ENCODE measurements at regions not wholly inside any gene's neighbourhood (a gene's known extent, or its start where the extent isn't known, plus 50 kb on each side); places are given as distances from the start of the nearest gene placed in this dataset.
"Not testable (repeated sequence)": the region's sequence is repeated elsewhere in the genome, so short reads cannot be mapped to it uniquely, and the experiment has no call there.

DNA sequence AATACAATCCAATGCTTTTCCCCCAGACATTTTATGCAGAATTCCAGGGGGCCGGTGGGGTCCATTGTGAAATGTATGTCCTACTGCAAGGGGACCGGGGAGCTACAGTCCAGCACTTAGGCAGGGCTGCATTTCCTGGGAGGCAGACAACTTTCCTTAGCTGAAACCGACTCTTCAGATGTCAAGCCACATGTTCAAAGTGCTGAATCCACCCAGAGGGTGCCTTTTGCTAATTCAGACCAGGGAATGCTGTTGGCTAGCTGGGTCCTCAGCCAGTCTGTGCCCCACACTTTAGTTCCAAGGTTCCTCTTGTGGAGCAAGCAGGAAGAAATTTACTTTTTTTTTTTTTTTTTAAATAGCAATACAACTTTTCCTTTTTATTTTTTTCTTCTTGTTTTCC lies 219.5 kb upstream of the LRTM1 start:
- no peak for DNase-seq (ENCODE audit: extremely low spot score, unreplicated experiment)
- peaks cover 6% of the 10 kb centered on the region for H3K9me3 Mint-ChIP-seq (ENCODE audit: unreplicated experiment)
- H3K36me3 Mint-ChIP-seq (ENCODE audit: unreplicated experiment), result no peaks in the 10 kb centered on the region
- no peaks in the 10 kb centered on the region for H3K27me3 Mint-ChIP-seq (ENCODE audit: unreplicated experiment)
- TF ChIP-seq, protein P1, sequence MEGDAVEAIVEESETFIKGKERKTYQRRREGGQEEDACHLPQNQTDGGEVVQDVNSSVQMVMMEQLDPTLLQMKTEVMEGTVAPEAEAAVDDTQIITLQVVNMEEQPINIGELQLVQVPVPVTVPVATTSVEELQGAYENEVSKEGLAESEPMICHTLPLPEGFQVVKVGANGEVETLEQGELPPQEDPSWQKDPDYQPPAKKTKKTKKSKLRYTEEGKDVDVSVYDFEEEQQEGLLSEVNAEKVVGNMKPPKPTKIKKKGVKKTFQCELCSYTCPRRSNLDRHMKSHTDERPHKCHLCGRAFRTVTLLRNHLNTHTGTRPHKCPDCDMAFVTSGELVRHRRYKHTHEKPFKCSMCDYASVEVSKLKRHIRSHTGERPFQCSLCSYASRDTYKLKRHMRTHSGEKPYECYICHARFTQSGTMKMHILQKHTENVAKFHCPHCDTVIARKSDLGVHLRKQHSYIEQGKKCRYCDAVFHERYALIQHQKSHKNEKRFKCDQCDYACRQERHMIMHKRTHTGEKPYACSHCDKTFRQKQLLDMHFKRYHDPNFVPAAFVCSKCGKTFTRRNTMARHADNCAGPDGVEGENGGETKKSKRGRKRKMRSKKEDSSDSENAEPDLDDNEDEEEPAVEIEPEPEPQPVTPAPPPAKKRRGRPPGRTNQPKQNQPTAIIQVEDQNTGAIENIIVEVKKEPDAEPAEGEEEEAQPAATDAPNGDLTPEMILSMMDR (IDR thresholded peaks at IDR 0.05), result no peak
- peaks cover 6% of the 10 kb centered on the region for H3K4me1 Mint-ChIP-seq (ENCODE audit: unreplicated experiment)
- no peak overlapping the region for H3K4me3 Mint-ChIP-seq (ENCODE audit: unreplicated experiment)
- H3K27ac Mint-ChIP-seq (ENCODE audit: unreplicated experiment), result no peak overlapping the region

DNA sequence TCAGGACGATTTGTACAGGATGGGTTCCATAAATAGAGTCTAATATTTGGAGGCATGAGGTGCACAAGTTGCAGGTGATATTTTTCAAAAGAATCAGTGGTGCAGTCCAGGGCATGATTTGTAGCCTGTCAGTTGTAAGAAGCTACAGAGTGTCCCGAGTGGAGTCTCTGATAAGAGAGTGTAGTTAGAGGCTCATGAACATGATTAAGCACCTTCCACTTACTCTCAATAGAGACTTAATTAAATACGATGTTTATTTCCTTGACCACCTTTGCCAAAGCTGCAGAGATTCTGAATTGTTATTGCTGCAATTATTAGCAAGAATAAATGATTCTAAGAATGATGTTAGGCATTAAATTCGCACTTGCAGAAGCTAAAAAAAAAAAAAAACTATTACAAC lies 218.4 kb upstream of the LRTM1 start:
- H3K4me3 Mint-ChIP-seq (ENCODE audit: unreplicated experiment), result no peak overlapping the region
- H3K9me3 Mint-ChIP-seq (ENCODE audit: unreplicated experiment), result peaks cover 6% of the 10 kb centered on the region
- H3K27ac Mint-ChIP-seq (ENCODE audit: unreplicated experiment), result no peak overlapping the region
- no peak for DNase-seq (ENCODE audit: extremely low spot score, unreplicated experiment)
- no peaks in the 10 kb centered on the region for H3K36me3 Mint-ChIP-seq (ENCODE audit: unreplicated experiment)
- TF ChIP-seq, protein P1 (IDR thresholded peaks at IDR 0.05), result no peak
- H3K27me3 Mint-ChIP-seq (ENCODE audit: unreplicated experiment), result no peaks in the 10 kb centered on the region
- peaks cover 6% of the 10 kb centered on the region for H3K4me1 Mint-ChIP-seq (ENCODE audit: unreplicated experiment)

DNA sequence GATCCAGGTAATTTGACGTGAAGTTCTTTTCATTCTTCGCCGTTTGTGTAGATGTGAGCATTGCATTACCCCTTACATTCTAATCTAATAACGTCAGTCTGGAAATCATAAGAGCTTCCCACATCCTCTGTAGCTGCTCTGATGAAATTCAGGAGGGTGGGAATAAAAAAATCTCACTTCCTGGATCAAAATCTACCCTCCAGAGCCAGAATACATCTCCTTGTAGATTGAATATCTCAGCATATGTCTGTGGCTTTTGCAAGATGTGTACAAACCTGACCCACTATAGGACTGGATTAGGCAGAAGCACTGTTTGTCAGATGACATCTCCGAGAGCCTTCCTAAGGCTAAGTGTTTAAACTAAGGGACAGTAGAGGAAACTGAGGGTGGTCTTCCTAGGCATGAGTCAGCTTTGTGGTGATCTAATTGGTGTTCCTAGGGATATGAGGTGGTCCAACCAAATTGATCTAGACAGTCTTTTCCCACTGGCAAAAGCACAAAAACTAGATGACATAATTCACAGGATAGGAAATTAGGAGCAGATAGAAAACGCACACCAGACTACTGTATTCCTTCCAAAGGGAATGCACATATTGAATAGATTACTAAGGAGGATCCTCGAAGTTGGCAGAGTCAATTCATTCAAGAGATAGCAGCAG lies 216.3 kb upstream of the LRTM1 start:
- TF ChIP-seq, protein P1 (IDR thresholded peaks at IDR 0.05), result no peak

DNA sequence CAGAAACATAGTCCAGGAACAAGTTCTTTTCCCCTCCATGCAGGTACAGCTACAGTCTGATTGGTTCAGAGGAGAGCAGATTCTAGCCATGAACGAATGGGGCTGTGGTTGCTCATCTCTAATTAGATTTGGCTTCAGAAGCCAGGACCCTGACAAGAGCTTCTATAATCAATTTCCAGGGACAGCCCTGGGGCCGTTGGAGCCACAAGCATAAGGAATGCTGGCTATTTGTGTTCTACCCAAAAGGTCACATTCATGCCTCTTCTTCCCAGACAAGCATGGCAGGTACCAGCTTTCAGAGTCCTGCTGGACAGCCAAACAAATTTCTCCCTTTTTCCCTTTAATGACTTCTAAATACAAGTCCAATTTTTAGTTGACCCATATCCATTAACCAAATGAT lies 215.5 kb upstream of the LRTM1 start:
- no peak overlapping the region for H3K4me3 Mint-ChIP-seq (ENCODE audit: unreplicated experiment)
- no peaks in the 10 kb centered on the region for H3K27me3 Mint-ChIP-seq (ENCODE audit: unreplicated experiment)
- no peaks in the 10 kb centered on the region for H3K36me3 Mint-ChIP-seq (ENCODE audit: unreplicated experiment)
- TF ChIP-seq, protein P1 (IDR thresholded peaks at IDR 0.05), result no peak
- no peak for DNase-seq (ENCODE audit: extremely low spot score, unreplicated experiment)
- H3K27ac Mint-ChIP-seq (ENCODE audit: unreplicated experiment), result no peak overlapping the region
- peaks cover 5% of the 10 kb centered on the region for H3K4me1 Mint-ChIP-seq (ENCODE audit: unreplicated experiment)
- H3K9me3 Mint-ChIP-seq (ENCODE audit: unreplicated experiment), result peaks cover 6% of the 10 kb centered on the region

More for the DNA sequence above, 216.3 kb upstream of the LRTM1 start:
- Mint-ChIP-seq H3K4me3 (ENCODE audit: unreplicated experiment) (no peak overlapping the region), H3K27me3 (ENCODE audit: unreplicated experiment) (no peaks in the 10 kb centered on the region), H3K36me3 (ENCODE audit: unreplicated experiment) (no peaks in the 10 kb centered on the region), H3K4me1 (ENCODE audit: unreplicated experiment) (peaks cover 6% of the 10 kb centered on the region), H3K9me3 (ENCODE audit: unreplicated experiment) (peaks cover 6% of the 10 kb centered on the region), H3K27ac (ENCODE audit: unreplicated experiment) (no peak overlapping the region)
- no peak for DNase-seq (ENCODE audit: extremely low spot score, unreplicated experiment)

DNA sequence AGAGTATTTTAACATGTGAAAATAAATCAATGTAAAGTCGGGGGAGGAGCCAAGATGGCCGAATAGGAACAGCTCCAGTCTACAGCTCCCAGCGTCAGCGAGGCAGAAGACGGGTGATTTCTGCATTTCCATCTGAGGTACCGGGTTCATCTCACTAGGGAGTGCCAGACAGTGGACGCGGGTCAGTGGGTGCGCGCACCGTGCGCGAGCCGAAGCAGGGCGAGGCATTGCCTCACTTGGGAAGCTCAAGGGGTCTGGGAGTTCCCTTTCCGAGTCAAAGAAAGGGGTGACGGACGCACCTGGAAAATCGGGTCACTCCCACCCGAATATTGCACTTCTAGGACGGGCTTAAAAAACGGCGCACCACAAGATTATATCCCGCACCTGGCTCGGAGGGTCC lies 208.4 kb upstream of the LRTM1 start:
- H3K36me3 Mint-ChIP-seq (ENCODE audit: unreplicated experiment); H3K27ac Mint-ChIP-seq (ENCODE audit: unreplicated experiment); H3K27me3 Mint-ChIP-seq (ENCODE audit: unreplicated experiment); H3K9me3 Mint-ChIP-seq (ENCODE audit: unreplicated experiment); DNase-seq (ENCODE audit: extremely low spot score, unreplicated experiment); H3K4me1 Mint-ChIP-seq (ENCODE audit: unreplicated experiment); H3K4me3 Mint-ChIP-seq (ENCODE audit: unreplicated experiment): not testable (repeated sequence)

Data from osteocyte (in vitro differentiated cells).